HepG2 (cell line): ENCODE measurements at regions not wholly inside any gene's neighbourhood (a gene's known extent, or its start where the extent isn't known, plus 50 kb on each side); places are given as distances from the start of the nearest gene placed in this dataset.

Experiments
- ATAC-seq: fragments of 200-7000 bp; cut with Tn5 transposase; 3 replicates; pipeline ENCODE4 v1.9.1; 2020; ENCODE audit warnings: mild to moderate bottlenecking, moderate library complexity
- BruUV-seq: library from RNA; stranded (reverse); fragments of 400-500 nt; replicated peaks from 2 replicates; lab custom pipeline; 2021; lab: Mats Ljungman, UMichigan
- CTCF ChIA-PET: fragments of 300-600 bp; formaldehyde crosslinking; extraction: SDS; loops from one replicate; lab custom pipeline; 2021; ENCODE audit warnings: low total read pairs, inconsistent platforms, low intra/inter-chr PET ratio; lab: Yijun Ruan, JAX
- POLR2A ChIA-PET: fragments of 350-600 bp; sonication (Branson Sonifier 250); formaldehyde crosslinking; loops from one replicate; lab custom pipeline; 2020; ENCODE audit warnings: antibody characterized with exemption, inconsistent platforms; lab: Yijun Ruan, JAX
- DNase-seq: peaks from one replicate; pipeline ENCODE4 v3.0.0-alpha.2; 2015; ENCODE audit warnings: low spot score
- FAIRE-seq: peaks from 3 replicates; lab custom pipeline; 2011; peaks lifted over from hg19 to GRCh38; lab: Jason Lieb, UNC
- H2AFZ ChIP-seq: one replicate; pipeline ENCODE4 v1.6.1; 2011; ENCODE audit warnings: low read length, inconsistent platforms
- H3K27ac ChIP-seq: fragments of 300-600 bp; 3 replicates; pipeline ENCODE4 v1.8.0; 2011; ENCODE audit warnings: mixed run types, mild to moderate bottlenecking, mixed read lengths, low read length, inconsistent platforms; ENCODE audit not compliant: insufficient read depth; ENCODE audit errors: extremely low read length
- H3K27me3 ChIP-seq, 2 experiments: fragments of 200-600 bp in 1 of 2; 2 replicates in 1 of 2; 3 replicates in 1 of 2; pipeline versions ENCODE4 v1.6.0 to v1.8.0; 2011; ENCODE audit warnings: low read length in 2 of 2, mild to moderate bottlenecking in 2 of 2, moderate library complexity in 2 of 2, inconsistent platforms in 1 of 2; ENCODE audit not compliant: insufficient read depth in 2 of 2, control insufficient read depth in 1 of 2
- H3K36me3 ChIP-seq, 2 experiments: fragments of 200-600 bp in 1 of 2; replicated peaks in 1 of 2; 2 replicates in 1 of 2; 3 replicates in 1 of 2; pipeline versions ENCODE4 v1.5.1 to v1.8.0; 2011; ENCODE audit warnings: low read length in 2 of 2, inconsistent platforms in 1 of 2; ENCODE audit not compliant: insufficient read depth in 2 of 2, control insufficient read depth in 1 of 2
- H3K4me1 ChIP-seq: 2 replicates; pipeline ENCODE4 v1.5.1; 2012; ENCODE audit warnings: low read length, inconsistent platforms; ENCODE audit not compliant: insufficient read depth
- H3K4me2 ChIP-seq: 2 replicates; pipeline ENCODE4 v1.6.0; 2011; ENCODE audit warnings: low read depth, low read length, inconsistent platforms
- H3K4me3 ChIP-seq, 3 experiments: fragments of 200-600 bp in 1 of 3; sonication (generic), shearing (Covaris generic) in 1 of 3; replicated peaks in 1 of 3; 2 replicates each; pipeline ENCODE4 v1.5.1; 2011 to 2016; ENCODE audit warnings: low read length in 3 of 3, inconsistent platforms in 2 of 3, low read depth in 2 of 3, mild to moderate bottlenecking in 2 of 3, control low read depth in 1 of 3, mixed read lengths in 1 of 3; ENCODE audit not compliant: insufficient read depth in 1 of 3
- H3K79me2 ChIP-seq: one replicate; pipeline ENCODE4 v1.6.1; 2011; ENCODE audit warnings: low read length, inconsistent platforms; ENCODE audit not compliant: insufficient read depth
- H3K9ac ChIP-seq: 2 replicates; pipeline ENCODE4 v1.6.0; 2011; ENCODE audit warnings: mild to moderate bottlenecking, low read depth, low read length, inconsistent platforms; ENCODE audit not compliant: insufficient read depth
- H3K9me3 ChIP-seq: 2 replicates; pipeline ENCODE4 v1.5.1; 2012; ENCODE audit warnings: mild to moderate bottlenecking, low read length
- H4K20me1 ChIP-seq: 2 replicates; pipeline ENCODE4 v1.6.0; 2011; ENCODE audit warnings: inconsistent platforms, mild to moderate bottlenecking, low read length, moderate library complexity; ENCODE audit not compliant: insufficient read depth
- ARID2 ChIP-seq: sonication (generic); formaldehyde crosslinking; IDR thresholded peaks from 2 replicates; pipeline ENCODE4 v1.8.1; 2022; ENCODE audit warnings: mild to moderate bottlenecking, missing genetic modification reagents, borderline replicate concordance
- ELK4 ChIP-seq: sonication (generic); formaldehyde crosslinking; IDR thresholded peaks from 2 replicates; pipeline ENCODE4 v1.9.0; 2021; ENCODE audit warnings: missing genetic modification reagents, borderline replicate concordance
- MED13 ChIP-seq: sonication (generic); formaldehyde crosslinking; IDR thresholded peaks from 2 replicates; pipeline ENCODE4 v1.5.0; 2020; ENCODE audit warnings: missing genetic modification reagents
- MNT ChIP-seq: fragments of 450-650 bp; IDR thresholded peaks from 2 replicates; pipeline ENCODE4 v1.6.1; 2016
- PHF20 ChIP-seq: sonication (generic); formaldehyde crosslinking; IDR thresholded peaks from 2 replicates; pipeline ENCODE4 v1.5.0; 2020; ENCODE audit warnings: mild to moderate bottlenecking, missing genetic modification reagents
- SKIL ChIP-seq: sonication (generic); formaldehyde crosslinking; IDR thresholded peaks from 2 replicates; pipeline ENCODE4 v1.8.0; 2022; ENCODE audit warnings: missing genetic modification reagents, mild to moderate bottlenecking, moderate library complexity, borderline replicate concordance
- SMAD3 ChIP-seq: sonication (generic); formaldehyde crosslinking; IDR thresholded peaks from 2 replicates; pipeline ENCODE4 v1.4.0; 2020; ENCODE audit warnings: missing genetic modification reagents
- SMC3 ChIP-seq: IDR thresholded peaks from 2 replicates; pipeline ENCODE4 v1.6.1; 2011; ENCODE audit warnings: low read length, improper control_type of control experiment
- TOE1 ChIP-seq: sonication (generic); formaldehyde crosslinking; IDR thresholded peaks from 2 replicates; pipeline ENCODE4 v1.4.0; 2020; ENCODE audit warnings: mild to moderate bottlenecking, missing genetic modification reagents
- YEATS2 ChIP-seq: sonication (generic); formaldehyde crosslinking; IDR thresholded peaks from 2 replicates; pipeline ENCODE4 v1.4.0; 2020; ENCODE audit warnings: missing genetic modification reagents, borderline replicate concordance
- ZIK1 ChIP-seq: sonication (generic); formaldehyde crosslinking; IDR thresholded peaks from 2 replicates; pipeline ENCODE4 v1.5.0; 2020; ENCODE audit warnings: mild to moderate bottlenecking, low read depth, missing genetic modification reagents, borderline replicate concordance
- ZNF230 ChIP-seq: sonication (generic); formaldehyde crosslinking; IDR thresholded peaks from 2 replicates; pipeline ENCODE4 v1.4.0; 2020; ENCODE audit warnings: mild to moderate bottlenecking, missing genetic modification reagents
- WGBS: methylation state at CpG from one replicate; pipeline ENCODE4 v1.1.6; 2017; ENCODE audit warnings: low lambda C conversion rate; 5-methylcytosine and 5-hydroxymethylcytosine counted together
- in situ Hi-C: cut with HindIII; loops from 2 replicates; pipeline ENCODE4 v1.10.0; 2017; ENCODE audit warnings: low pct_unique_long_range_greater_than_20kb; ENCODE audit not compliant: extremely low pct_ligation_motif_present
- intact Hi-C: fragments of 100-400 bp; cut with micrococcal nuclease; formaldehyde crosslinking; loops from one replicate; pipeline ENCODE4 v1.10.0; 2022; ENCODE audit not compliant: unreplicated experiment
- TF ChIP-seq, protein P1 (sequence below): sonication (generic); formaldehyde crosslinking; IDR thresholded peaks from 2 replicates; pipeline ENCODE4 v1.8.0; 2022; ENCODE audit warnings: mild to moderate bottlenecking, missing genetic modification reagents, borderline replicate concordance

- intact Hi-C loops (no loop called here), in situ Hi-C loops (no loop called here)
- no peak for DNase-seq
- Histone ChIP-seq H3K4me1 (peaks cover 30% of the 10 kb centered on the region), H3K4me2 (no peak overlapping the region), H3K27me3 (no peaks in the 10 kb centered on the region), H2AFZ (no peak overlapping the region)
- CTCF ChIA-PET = no interaction called here
- TF ChIP-seq SKIL (CRISPR knock-in tag) = no peak
- peak; percentile 61 for TF ChIP-seq MNT
- TF ChIP-seq, all 625 proteins: peak for 1
- Histone ChIP-seq H4K20me1 (no peaks in the 10 kb centered on the region), H3K9ac (no peak overlapping the region), H3K9me3 (no peaks in the 10 kb centered on the region), H3K79me2 (no peaks in the 10 kb centered on the region), H3K27ac (no peak overlapping the region), H3K4me3 (no peak overlapping the region), H3K36me3 (no peaks in the 10 kb centered on the region)
- ATAC-seq (no peak), FAIRE-seq (no peak)
- POLR2A ChIA-PET = no interaction called here
- 0% methylated on average over 2 of the region's 2 CpGs for WGBS
- no TSS peak for BruUV-seq
Measured at GRCh38 chr16:50856991-50857390, 115.1 kb downstream of the CYLD start.

DNA sequence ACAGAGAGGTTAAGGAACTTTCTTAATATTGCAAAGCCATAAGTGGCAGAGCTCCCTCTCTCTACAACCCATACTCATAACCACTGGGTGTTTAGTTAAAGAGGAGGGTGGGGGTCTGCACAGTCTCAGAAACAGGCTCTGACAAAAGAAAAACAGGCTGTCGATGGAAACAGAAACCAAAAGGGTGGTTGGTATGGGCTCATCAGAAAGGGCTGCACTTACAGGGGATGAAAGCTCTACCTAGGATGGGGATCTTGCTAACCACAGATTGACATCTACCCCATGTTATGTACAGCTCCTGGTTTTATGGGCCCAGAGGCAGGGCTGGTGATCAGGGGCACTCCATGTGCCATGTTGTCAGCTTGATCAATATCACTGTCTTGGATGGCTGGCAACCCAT is 111.4 kb downstream of the CYLD start:
- Histone ChIP-seq H3K4me3 (no peak overlapping the region), H3K4me1 (no peaks in the 10 kb centered on the region), H4K20me1 (no peaks in the 10 kb centered on the region), H3K27ac (no peak overlapping the region), H3K79me2 (no peaks in the 10 kb centered on the region), H2AFZ (no peak overlapping the region), H3K9ac (no peak overlapping the region), H3K4me2 (no peak overlapping the region), H3K9me3 (no peaks in the 10 kb centered on the region), H3K27me3 (no peaks in the 10 kb centered on the region), H3K36me3 (no peaks in the 10 kb centered on the region)
- CTCF ChIA-PET = no interaction called here
- POLR2A ChIA-PET = no interaction called here
- intact Hi-C loops = no loop called here
- DNase-seq = no peak
- 0% methylated on average over 1 of the region's 1 CpG for WGBS
- in situ Hi-C loops = no loop called here
- no peak for ATAC-seq
- BruUV-seq = no TSS peak
- FAIRE-seq = no peak
- no peak for TF ChIP-seq YEATS2 (CRISPR knock-in tag)
- TF ChIP-seq PHF20 (CRISPR knock-in tag) = no peak
- TF ChIP-seq TOE1 (CRISPR knock-in tag) = no peak
- no peak for TF ChIP-seq SMC3
- no peak for TF ChIP-seq ELK4 (CRISPR knock-in tag)
- no peak for TF ChIP-seq ARID2 (CRISPR knock-in tag)
- TF ChIP-seq, protein P1, sequence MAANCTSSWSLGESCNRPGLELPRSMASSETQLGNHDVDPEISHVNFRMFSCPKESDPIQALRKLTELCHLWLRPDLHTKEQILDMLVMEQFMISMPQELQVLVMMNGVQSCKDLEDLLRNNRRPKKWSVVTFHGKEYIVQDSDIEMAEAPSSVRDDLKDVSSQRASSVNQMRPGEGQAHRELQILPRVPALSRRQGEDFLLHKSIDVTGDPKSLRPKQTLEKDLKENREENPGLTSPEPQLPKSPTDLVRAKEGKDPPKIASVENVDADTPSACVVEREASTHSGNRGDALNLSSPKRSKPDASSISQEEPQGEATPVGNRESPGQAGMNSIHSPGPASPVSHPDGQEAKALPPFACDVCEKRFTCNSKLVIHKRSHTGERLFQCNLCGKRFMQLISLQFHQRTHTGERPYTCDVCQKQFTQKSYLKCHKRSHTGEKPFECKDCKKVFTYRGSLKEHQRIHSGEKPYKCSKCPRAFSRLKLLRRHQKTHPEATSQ (CRISPR knock-in tag) = no peak
- no peak for TF ChIP-seq MED13 (CRISPR knock-in tag)
- no peak for TF ChIP-seq ZIK1 (CRISPR knock-in tag)
- no peak for TF ChIP-seq SMAD3 (CRISPR knock-in tag)
- TF ChIP-seq ZNF230 (CRISPR knock-in tag) = no peak
